Nephron progenitor cell (in vitro differentiated cells): ENCODE measurements at regions not wholly inside any gene's neighbourhood (a gene's known extent, or its start where the extent isn't known, plus 50 kb on each side); places are given as distances from the start of the nearest gene placed in this dataset.

Source experiments
- DNase-seq: peaks from one replicate; pipeline ENCODE4 v3.0.0; 2021
- H3K27ac Mint-ChIP-seq: 2 replicates; pipeline ENCODE4 v1.8.0; 2021; ENCODE audit warnings: mild to moderate bottlenecking, moderate library complexity, mixed read lengths
- H3K27me3 Mint-ChIP-seq: 2 replicates; pipeline ENCODE4 v1.8.0; 2021; ENCODE audit warnings: mild to moderate bottlenecking, low read depth, mixed read lengths; ENCODE audit not compliant: poor library complexity
- H3K36me3 Mint-ChIP-seq: 2 replicates; pipeline ENCODE4 v1.8.0; 2021; ENCODE audit warnings: low read depth, mixed read lengths
- H3K4me1 Mint-ChIP-seq: 2 replicates; pipeline ENCODE4 v1.8.0; 2021; ENCODE audit warnings: mixed read lengths
- H3K4me3 Mint-ChIP-seq: 2 replicates; pipeline ENCODE4 v1.8.0; 2021; ENCODE audit warnings: mild to moderate bottlenecking, moderate library complexity, mixed read lengths
- H3K9me3 Mint-ChIP-seq: 2 replicates; pipeline ENCODE4 v1.8.0; 2021; ENCODE audit warnings: mild to moderate bottlenecking, moderate library complexity, mixed read lengths
- TF ChIP-seq, protein P1 (sequence below): fragments of 200-600 bp; sonication (generic); IDR thresholded peaks from 2 replicates; pipeline ENCODE4 v1.5.0; 2021; ENCODE audit warnings: antibody characterized with exemption

DNA sequence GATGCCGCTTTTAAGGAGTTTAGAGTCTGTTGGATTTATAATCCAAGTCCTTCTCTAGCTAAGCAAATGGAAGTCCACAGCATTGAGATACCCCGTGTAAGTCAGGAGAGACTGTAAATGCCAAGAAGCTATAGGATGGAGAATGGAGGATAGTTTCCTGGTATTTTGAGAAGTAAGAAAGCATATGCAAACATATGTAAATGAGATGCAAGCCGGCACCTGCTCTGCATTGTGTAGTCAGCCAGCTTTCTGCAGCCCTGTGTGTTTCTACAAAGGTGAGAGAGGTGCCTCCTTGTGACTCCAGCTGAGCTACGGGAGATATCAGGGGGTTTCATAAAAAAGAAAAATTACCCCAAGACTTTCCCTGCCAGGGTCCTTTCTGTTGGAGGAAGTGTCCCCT is 176.3 kb downstream of the RPS24 start:
- Mint-ChIP-seq H3K27me3 (peaks cover 13% of the 10 kb centered on the region), H3K36me3 (no peaks in the 10 kb centered on the region), H3K27ac (no peak overlapping the region)

DNA sequence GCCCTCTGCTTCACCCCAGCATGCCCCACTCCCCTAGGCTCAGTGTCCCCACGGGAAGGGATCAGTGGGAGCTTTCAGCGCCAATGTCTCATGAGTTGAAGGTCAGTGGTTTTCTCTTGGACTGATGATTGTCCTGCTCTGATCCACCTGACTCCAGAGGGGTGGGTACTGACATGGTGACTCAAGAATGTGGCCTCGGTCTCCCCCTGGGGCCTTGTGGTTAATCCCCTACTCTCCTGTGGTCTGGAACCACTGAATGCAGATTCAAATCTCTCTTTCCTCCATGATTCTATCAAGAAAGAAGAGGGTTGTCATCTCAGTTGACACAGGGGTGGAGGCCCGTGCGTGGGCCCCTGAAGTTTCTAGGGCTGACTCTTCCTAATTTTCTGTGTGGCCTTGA is 176.9 kb downstream of the RPS24 start:
- TF ChIP-seq, protein P1, sequence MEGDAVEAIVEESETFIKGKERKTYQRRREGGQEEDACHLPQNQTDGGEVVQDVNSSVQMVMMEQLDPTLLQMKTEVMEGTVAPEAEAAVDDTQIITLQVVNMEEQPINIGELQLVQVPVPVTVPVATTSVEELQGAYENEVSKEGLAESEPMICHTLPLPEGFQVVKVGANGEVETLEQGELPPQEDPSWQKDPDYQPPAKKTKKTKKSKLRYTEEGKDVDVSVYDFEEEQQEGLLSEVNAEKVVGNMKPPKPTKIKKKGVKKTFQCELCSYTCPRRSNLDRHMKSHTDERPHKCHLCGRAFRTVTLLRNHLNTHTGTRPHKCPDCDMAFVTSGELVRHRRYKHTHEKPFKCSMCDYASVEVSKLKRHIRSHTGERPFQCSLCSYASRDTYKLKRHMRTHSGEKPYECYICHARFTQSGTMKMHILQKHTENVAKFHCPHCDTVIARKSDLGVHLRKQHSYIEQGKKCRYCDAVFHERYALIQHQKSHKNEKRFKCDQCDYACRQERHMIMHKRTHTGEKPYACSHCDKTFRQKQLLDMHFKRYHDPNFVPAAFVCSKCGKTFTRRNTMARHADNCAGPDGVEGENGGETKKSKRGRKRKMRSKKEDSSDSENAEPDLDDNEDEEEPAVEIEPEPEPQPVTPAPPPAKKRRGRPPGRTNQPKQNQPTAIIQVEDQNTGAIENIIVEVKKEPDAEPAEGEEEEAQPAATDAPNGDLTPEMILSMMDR: no peak
- Mint-ChIP-seq H3K36me3 (no peaks in the 10 kb centered on the region), H3K4me3 (no peak overlapping the region), H3K27me3 (peaks cover 13% of the 10 kb centered on the region), H3K9me3 (no peaks in the 10 kb centered on the region), H3K4me1 (peaks cover 48% of the 10 kb centered on the region), H3K27ac (no peak overlapping the region)
- DNase-seq: no peak

More for the DNA sequence above, 176.3 kb downstream of the RPS24 start:
- no peak overlapping the region for H3K4me3 Mint-ChIP-seq
- TF ChIP-seq, protein P1: no peak
- H3K9me3 Mint-ChIP-seq: no peaks in the 10 kb centered on the region
- DNase-seq: no peak
- peaks cover 43% of the 10 kb centered on the region for H3K4me1 Mint-ChIP-seq

DNA sequence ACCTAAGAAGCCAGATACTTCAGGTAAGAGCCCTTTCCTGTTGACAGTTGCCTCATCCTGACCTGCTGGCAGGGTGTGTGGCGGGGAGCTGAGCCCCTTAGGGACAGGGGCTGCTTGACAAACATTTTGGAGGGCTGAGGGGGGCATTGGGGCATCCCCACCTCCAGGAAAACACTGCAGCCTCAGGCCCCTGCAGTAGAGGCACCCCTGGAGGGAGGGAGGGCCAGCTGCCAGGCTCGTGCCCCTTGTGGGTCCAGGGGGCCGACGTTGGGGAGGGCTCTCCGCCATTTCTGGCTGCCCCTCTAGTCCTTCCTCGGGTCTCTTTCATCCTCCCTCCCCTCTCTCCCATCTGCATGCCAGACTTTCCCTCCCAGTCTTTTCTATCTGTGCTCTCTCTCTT is 177.3 kb downstream of the RPS24 start:
- no peaks in the 10 kb centered on the region for H3K36me3 Mint-ChIP-seq
- TF ChIP-seq, protein P1: no peak
- H3K9me3 Mint-ChIP-seq: no peaks in the 10 kb centered on the region
- peaks cover 53% of the 10 kb centered on the region for H3K4me1 Mint-ChIP-seq
- no peak for DNase-seq
- no peak overlapping the region for H3K4me3 Mint-ChIP-seq
- H3K27ac Mint-ChIP-seq: no peak overlapping the region
- peaks cover 13% of the 10 kb centered on the region for H3K27me3 Mint-ChIP-seq

DNA sequence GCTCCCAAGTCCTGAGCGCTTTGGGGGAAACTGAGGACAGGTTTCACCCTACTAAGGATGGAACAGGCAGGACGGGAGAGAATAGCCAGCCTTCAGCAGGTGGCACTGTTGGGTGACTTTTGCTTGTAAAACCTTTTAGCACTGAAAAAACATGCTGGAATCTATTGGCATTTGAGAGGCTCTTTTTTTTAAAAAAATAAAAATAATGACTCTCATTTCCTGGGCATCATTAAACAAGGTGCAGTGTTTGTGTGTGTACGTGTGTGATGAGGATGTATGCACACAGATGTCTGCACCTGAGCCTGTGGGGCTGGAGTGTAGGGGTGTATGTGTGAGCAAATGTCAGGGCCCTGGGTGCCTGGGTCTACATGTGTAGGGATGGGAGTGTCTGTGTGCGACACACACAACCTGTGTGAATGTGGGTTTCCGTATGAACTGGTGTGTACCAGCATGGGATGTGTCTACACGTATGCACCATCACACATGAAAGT is 177.9 kb downstream of the RPS24 start:
- H3K4me1 Mint-ChIP-seq: peaks cover 59% of the 10 kb centered on the region
- TF ChIP-seq, protein P1: peak; percentile 51
- no peaks in the 10 kb centered on the region for H3K9me3 Mint-ChIP-seq
- peak overlapping the region; percentile 55 for H3K27ac Mint-ChIP-seq
- H3K36me3 Mint-ChIP-seq: no peaks in the 10 kb centered on the region
- no peak overlapping the region for H3K4me3 Mint-ChIP-seq
- H3K27me3 Mint-ChIP-seq: peaks cover 13% of the 10 kb centered on the region
- peak; percentile 34 for DNase-seq

DNA sequence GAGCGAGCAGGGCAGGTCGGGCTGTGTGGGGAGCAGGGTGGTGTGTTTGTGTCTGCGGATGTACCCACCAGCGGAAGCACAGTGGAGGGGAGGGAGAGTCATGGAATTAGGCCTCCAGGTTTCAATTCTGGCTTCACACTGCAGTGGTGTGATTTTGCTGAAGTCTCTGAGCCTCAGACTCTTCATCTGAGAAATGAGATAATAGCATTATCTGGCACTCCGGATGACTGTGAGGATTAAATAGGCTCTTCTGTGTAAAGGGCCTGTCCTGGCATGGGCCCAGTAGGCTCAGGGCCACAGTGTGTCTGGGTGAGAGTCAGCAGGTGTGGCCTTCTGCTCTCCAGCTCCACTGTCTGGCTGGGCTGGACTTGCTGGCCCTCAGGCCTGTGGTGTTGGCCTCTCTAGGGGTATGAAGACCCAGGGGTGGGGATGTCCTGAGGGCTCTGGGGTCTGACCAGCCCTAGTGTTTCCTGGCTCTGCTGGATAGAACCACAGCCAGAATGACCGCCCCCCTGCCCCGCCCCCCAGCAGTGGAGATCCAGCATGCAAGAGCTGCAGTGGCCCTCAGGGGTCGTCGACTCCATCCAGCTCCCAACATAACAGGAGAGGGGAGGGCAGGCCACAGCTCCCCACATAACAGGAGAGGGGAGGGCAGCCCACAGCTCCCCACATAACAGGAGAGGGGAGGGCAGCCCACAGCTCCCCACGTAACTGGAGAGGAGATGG is 178.6 kb downstream of the RPS24 start:
- Mint-ChIP-seq H3K27me3 (peaks cover 13% of the 10 kb centered on the region), H3K9me3 (no peaks in the 10 kb centered on the region), H3K4me3 (no peak overlapping the region), H3K36me3 (no peaks in the 10 kb centered on the region), H3K27ac (peak overlapping the region; percentile 55), H3K4me1 (peaks cover 64% of the 10 kb centered on the region)
- no peak for DNase-seq
- TF ChIP-seq, protein P1: no peak

DNA sequence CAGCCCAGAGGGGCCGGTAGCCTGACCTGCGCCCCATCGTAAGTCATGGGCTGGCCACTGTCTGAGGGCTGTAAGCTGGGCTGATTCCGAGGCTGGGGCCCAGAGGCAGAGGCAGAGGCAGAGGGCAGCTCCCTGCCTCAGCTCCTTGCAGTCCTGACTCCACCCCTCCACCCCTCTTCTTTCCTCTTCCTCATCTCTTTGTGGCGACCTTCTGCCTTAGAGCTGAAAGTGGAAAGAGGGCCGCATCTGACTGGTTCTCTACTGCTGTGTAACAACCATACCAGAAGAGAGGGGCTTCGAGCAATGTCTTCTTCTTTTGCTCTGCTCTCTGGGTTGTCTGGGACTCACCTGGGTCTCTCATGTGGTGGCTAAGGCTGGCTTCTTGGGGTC is 179.1 kb downstream of the RPS24 start:
- H3K9me3 Mint-ChIP-seq: no peaks in the 10 kb centered on the region
- TF ChIP-seq, protein P1: no peak
- H3K4me3 Mint-ChIP-seq: no peak overlapping the region
- peaks cover 18% of the 10 kb centered on the region for H3K27me3 Mint-ChIP-seq
- H3K4me1 Mint-ChIP-seq: peaks cover 67% of the 10 kb centered on the region
- H3K27ac Mint-ChIP-seq: no peak overlapping the region
- no peaks in the 10 kb centered on the region for H3K36me3 Mint-ChIP-seq
- no peak for DNase-seq
